ENCODE measurements at regions not wholly inside any gene's neighbourhood (a gene's known extent, or its start where the extent isn't known, plus 50 kb on each side); places are given as distances from the start of the nearest gene placed in this dataset.

GRCh38 chr15:87748483-87748882, 508.1 kb downstream of the NTRK3 start:
- no peak for TF ChIP-seq EGR1 (IDR thresholded peaks at IDR 0.05; ENCODE audit: low read depth)
- Histone ChIP-seq H3K4me2 (ENCODE audit: low read length) (no peak overlapping the region), H2AFZ (ENCODE audit: low read depth, low read length, poor library complexity, severe bottlenecking) (no peak overlapping the region), H3K9me3 (ENCODE audit: control insufficient read depth in 1 of 2, insufficient read depth in 1 of 2, low read depth in 1 of 2, low read length in 2 of 2) (peaks cover 12 to 29% of the 10 kb centered on the region in 2 experiments; a peak in 2 of 4 replicates), H4K20me1 (ENCODE audit: insufficient read depth) (no peaks in the 10 kb centered on the region), H3K9ac (ENCODE audit: low read length) (no peak overlapping the region), H3K4me3 (replicated peaks in 1 of 2; ENCODE audit: low read depth in 1 of 2, low read length in 2 of 2) (no peak overlapping the region), H3K27ac (ENCODE audit: low read depth, low read length) (no peak overlapping the region), H3K79me2 (ENCODE audit: insufficient read depth, low read length) (no peaks in the 10 kb centered on the region), H3K9me2 (ENCODE audit: insufficient read depth) (no peaks in the 10 kb centered on the region), H3K4me1 (ENCODE audit: control insufficient read depth in 1 of 2, insufficient read depth in 2 of 2, low read length in 2 of 2) (no peaks in the 10 kb centered on the region), H3K27me3 (ENCODE audit: insufficient read depth, low read length) (no peaks in the 10 kb centered on the region), H3K36me3 (ENCODE audit: control insufficient read depth in 1 of 2, insufficient read depth in 2 of 2, low read length in 2 of 2) (no peaks in the 10 kb centered on the region)
- ATAC-seq (no peak), DNase-seq (ENCODE audit: low read depth, low spot score) (no peak)
- intact Hi-C loops (cut with micrococcal nuclease): no loop called here
- ChIA-PET CTCF (no interaction called here), POLR2A (no interaction called here), RAD21 (ENCODE audit: low non-redundant PET in 1 of 2, low total read pairs in 2 of 2, uncharacterized antibody in 2 of 2, unreplicated experiment in 2 of 2) (no interaction called here)
- no TSS peak for BruUV-seq (replicated peaks)

- H3K27ac ChIP-seq (ENCODE audit: low read depth, low read length): no peak overlapping the region
- TF ChIP-seq REST (IDR thresholded peaks at IDR 0.05; ENCODE audit: low read depth) (no peak), ZBTB33 (IDR thresholded peaks at IDR 0.05; ENCODE audit: extremely low read depth, insufficient replicate concordance, low read length) (no peak), MAX (IDR thresholded peaks at IDR 0.05) (no peak), EZH2 (IDR thresholded peaks at IDR 0.05) (no peak), SRF (IDR thresholded peaks at IDR 0.05; ENCODE audit: low read depth) (no peak), SP1 (IDR thresholded peaks at IDR 0.05; ENCODE audit: low read depth) (no peak), CTCF (IDR thresholded peaks at IDR 0.05 in 2 of 3, conservative IDR thresholded peaks at IDR 0.05 in 1 of 3; ENCODE audit: borderline replicate concordance in 1 of 3, insufficient read depth in 1 of 3, low read depth in 2 of 3, low read length in 2 of 3) (no peak), ATF3 (IDR thresholded peaks at IDR 0.05) (no peak), CBX3 (IDR thresholded peaks at IDR 0.05; ENCODE audit: low read depth) (no peak), TCF7L2 (IDR thresholded peaks at IDR 0.05; ENCODE audit: borderline replicate concordance, extremely low read depth, insufficient read depth, insufficient read length) (no peak), ELF1 (IDR thresholded peaks at IDR 0.05; ENCODE audit: borderline replicate concordance, low read depth) (no peak), ZFX (IDR thresholded peaks at IDR 0.05) (no peak), POLR2A (IDR thresholded peaks at IDR 0.05; ENCODE audit: borderline replicate concordance, extremely low read depth, insufficient read depth, insufficient read length) (no peak)
Observed at GRCh38 chr15:87747087-87747486, 509.5 kb downstream of the NTRK3 start.

More at GRCh38 chr15:87747087-87747486, 509.5 kb downstream of the NTRK3 start:
- Histone ChIP-seq H3K9me3 (ENCODE audit: control insufficient read depth in 1 of 2, insufficient read depth in 1 of 2, low read depth in 1 of 2, low read length in 2 of 2) (peaks cover 18 to 28% of the 10 kb centered on the region in 2 experiments; a peak in 2 of 4 replicates), H3K4me2 (ENCODE audit: low read length) (no peak overlapping the region), H3K27me3 (ENCODE audit: insufficient read depth, low read length) (no peaks in the 10 kb centered on the region), H3K79me2 (ENCODE audit: insufficient read depth, low read length) (no peaks in the 10 kb centered on the region), H3K4me1 (ENCODE audit: control insufficient read depth in 1 of 2, insufficient read depth in 2 of 2, low read length in 2 of 2) (no peaks in the 10 kb centered on the region), H3K9me2 (ENCODE audit: insufficient read depth) (no peaks in the 10 kb centered on the region), H4K20me1 (ENCODE audit: insufficient read depth) (no peaks in the 10 kb centered on the region), H3K4me3 (replicated peaks in 1 of 2; ENCODE audit: low read depth in 1 of 2, low read length in 2 of 2) (no peak overlapping the region), H3K9ac (ENCODE audit: low read length) (no peak overlapping the region), H2AFZ (ENCODE audit: low read depth, low read length, poor library complexity, severe bottlenecking) (no peak overlapping the region), H3K36me3 (ENCODE audit: control insufficient read depth in 1 of 2, insufficient read depth in 2 of 2, low read length in 2 of 2) (no peaks in the 10 kb centered on the region)
- BruUV-seq (replicated peaks): no TSS peak
- no peak for DNase-seq (ENCODE audit: low read depth, low spot score)
- POLR2A ChIA-PET: no interaction called here
- CTCF ChIA-PET: no interaction called here
- intact Hi-C loops (cut with micrococcal nuclease): no loop called here
- ATAC-seq: no peak
- RAD21 ChIA-PET (ENCODE audit: low non-redundant PET in 1 of 2, low total read pairs in 2 of 2, uncharacterized antibody in 2 of 2, unreplicated experiment in 2 of 2): no interaction called here
